CD4-positive, alpha-beta T cell treated with Interleukin-6 at 100 ng/mL for 8 hours (primary cell): ENCODE measurements at regions not wholly inside any gene's neighbourhood (a gene's known extent, or its start where the extent isn't known, plus 50 kb on each side); places are given as distances from the start of the nearest gene placed in this dataset.
"Not testable (repeated sequence)": the region's sequence is repeated elsewhere in the genome, so short reads cannot be mapped to it uniquely, and the experiment has no call there.

Source experiments
- DNase-seq: peaks from one replicate; pipeline ENCODE4 v3.0.0-alpha.2; 2020; ENCODE audit warnings: mixed read lengths, low spot score

GRCh38 chr4:18636001-18636585 is 614.5 kb upstream of the LCORL start:
- DNase-seq: no peak

- DNase-seq: no peak
Observed at GRCh38 chr4:18635531-18635930, 614.0 kb upstream of the LCORL start.

- DNase-seq: no peak
Observed at GRCh38 chr4:18631586-18631985, 610.0 kb upstream of the LCORL start.

- no peak for DNase-seq
Observed at GRCh38 chr4:18630218-18631110, 608.9 kb upstream of the LCORL start.

GRCh38 chr4:18627447-18628005 is 606.0 kb upstream of the LCORL start:
- no peak for DNase-seq

- no peak for DNase-seq
Observed at GRCh38 chr4:18626996-18627395, 605.4 kb upstream of the LCORL start.

- DNase-seq: no peak
Observed at GRCh38 chr4:18626366-18626765, 604.8 kb upstream of the LCORL start.

GRCh38 chr4:18621186-18621585 is 599.6 kb upstream of the LCORL start:
- no peak for DNase-seq

GRCh38 chr4:18616720-18617119 is 595.2 kb upstream of the LCORL start:
- no peak for DNase-seq

- DNase-seq: no peak
Observed at GRCh38 chr4:18611026-18611425, 589.5 kb upstream of the LCORL start.

GRCh38 chr4:18608908-18609533 is 587.5 kb upstream of the LCORL start:
- no peak for DNase-seq

GRCh38 chr4:18602610-18603009 is 581.1 kb upstream of the LCORL start:
- not testable (repeated sequence) for DNase-seq

GRCh38 chr4:18593297-18594002 is 571.9 kb upstream of the LCORL start:
- DNase-seq: peak; percentile 48

GRCh38 chr4:18582841-18583240 is 561.3 kb upstream of the LCORL start:
- no peak for DNase-seq

GRCh38 chr4:18578307-18578706 is 556.8 kb upstream of the LCORL start:
- no peak for DNase-seq

GRCh38 chr4:18572481-18572880 is 550.9 kb upstream of the LCORL start:
- no peak for DNase-seq

- DNase-seq: no peak
Observed at GRCh38 chr4:18571301-18571761, 549.8 kb upstream of the LCORL start.

- DNase-seq: no peak
Observed at GRCh38 chr4:18570370-18570769, 548.8 kb upstream of the LCORL start.

GRCh38 chr4:18568600-18568999 is 547.0 kb upstream of the LCORL start:
- no peak for DNase-seq

GRCh38 chr4:18566970-18567799 is 545.6 kb upstream of the LCORL start:
- DNase-seq: no peak

GRCh38 chr4:18559492-18559891 is 537.9 kb upstream of the LCORL start:
- no peak for DNase-seq
